Calu3 (cell line): ENCODE measurements at regions not wholly inside any gene's neighbourhood (a gene's known extent, or its start where the extent isn't known, plus 50 kb on each side); places are given as distances from the start of the nearest gene placed in this dataset.

Source experiments
- BruUV-seq: library from RNA; stranded (reverse); fragments of 400-500 nt; replicated peaks from 2 replicates; lab custom pipeline; 2021; lab: Mats Ljungman, UMichigan
- CTCF ChIA-PET: fragments of 300-600 bp; sonication (Branson Sonifier 250); formaldehyde crosslinking; loops from one replicate; lab custom pipeline; 2022; ENCODE audit warnings: antibody characterized with exemption; lab: Charles Lee
- DNase-seq: peaks from one replicate; pipeline ENCODE4 v3.0.0; 2022
- H3K27ac Mint-ChIP-seq: one replicate; pipeline ENCODE4 v1.8.0; 2022; ENCODE audit warnings: mixed read lengths; ENCODE audit not compliant: unreplicated experiment
- H3K27me3 Mint-ChIP-seq: one replicate; pipeline ENCODE4 v1.8.0; 2022; ENCODE audit warnings: mixed read lengths; ENCODE audit not compliant: unreplicated experiment
- H3K36me3 Mint-ChIP-seq: one replicate; pipeline ENCODE4 v1.8.0; 2022; ENCODE audit warnings: mild to moderate bottlenecking, moderate library complexity, mixed read lengths; ENCODE audit not compliant: insufficient read depth, unreplicated experiment
- H3K4me1 Mint-ChIP-seq: one replicate; pipeline ENCODE4 v1.8.0; 2022; ENCODE audit warnings: mild to moderate bottlenecking, low read depth, mixed read lengths; ENCODE audit not compliant: unreplicated experiment
- H3K4me3 Mint-ChIP-seq: one replicate; pipeline ENCODE4 v1.8.0; 2022; ENCODE audit warnings: mild to moderate bottlenecking, low read depth, moderate library complexity, mixed read lengths; ENCODE audit not compliant: unreplicated experiment
- H3K9me3 Mint-ChIP-seq: one replicate; pipeline ENCODE4 v1.8.0; 2022; ENCODE audit warnings: low read depth, mixed read lengths; ENCODE audit not compliant: unreplicated experiment
- intact Hi-C: fragments of 100-400 bp; cut with micrococcal nuclease; formaldehyde crosslinking; loops from one replicate; pipeline ENCODE4 v1.10.0; 2022; ENCODE audit not compliant: unreplicated experiment
- TF ChIP-seq, protein P1 (sequence below): fragments of 200-600 bp; IDR thresholded peaks from one replicate; pipeline ENCODE4 v1.8.0; 2022; ENCODE audit warnings: antibody characterized with exemption; ENCODE audit not compliant: unreplicated experiment

- Mint-ChIP-seq H3K9me3 (no peaks in the 10 kb centered on the region), H3K4me1 (no peaks in the 10 kb centered on the region), H3K36me3 (no peaks in the 10 kb centered on the region), H3K27ac (no peak overlapping the region), H3K4me3 (no peak overlapping the region), H3K27me3 (peaks cover 7% of the 10 kb centered on the region)
- no peak for DNase-seq
- intact Hi-C loops = no loop called here
- BruUV-seq = no TSS peak
- CTCF ChIA-PET = no interaction called here
- TF ChIP-seq, protein P1, sequence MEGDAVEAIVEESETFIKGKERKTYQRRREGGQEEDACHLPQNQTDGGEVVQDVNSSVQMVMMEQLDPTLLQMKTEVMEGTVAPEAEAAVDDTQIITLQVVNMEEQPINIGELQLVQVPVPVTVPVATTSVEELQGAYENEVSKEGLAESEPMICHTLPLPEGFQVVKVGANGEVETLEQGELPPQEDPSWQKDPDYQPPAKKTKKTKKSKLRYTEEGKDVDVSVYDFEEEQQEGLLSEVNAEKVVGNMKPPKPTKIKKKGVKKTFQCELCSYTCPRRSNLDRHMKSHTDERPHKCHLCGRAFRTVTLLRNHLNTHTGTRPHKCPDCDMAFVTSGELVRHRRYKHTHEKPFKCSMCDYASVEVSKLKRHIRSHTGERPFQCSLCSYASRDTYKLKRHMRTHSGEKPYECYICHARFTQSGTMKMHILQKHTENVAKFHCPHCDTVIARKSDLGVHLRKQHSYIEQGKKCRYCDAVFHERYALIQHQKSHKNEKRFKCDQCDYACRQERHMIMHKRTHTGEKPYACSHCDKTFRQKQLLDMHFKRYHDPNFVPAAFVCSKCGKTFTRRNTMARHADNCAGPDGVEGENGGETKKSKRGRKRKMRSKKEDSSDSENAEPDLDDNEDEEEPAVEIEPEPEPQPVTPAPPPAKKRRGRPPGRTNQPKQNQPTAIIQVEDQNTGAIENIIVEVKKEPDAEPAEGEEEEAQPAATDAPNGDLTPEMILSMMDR = no peak
Measured at GRCh38 chr9:100890321-100890720, 138.2 kb upstream of the PLPPR1 start.

DNA sequence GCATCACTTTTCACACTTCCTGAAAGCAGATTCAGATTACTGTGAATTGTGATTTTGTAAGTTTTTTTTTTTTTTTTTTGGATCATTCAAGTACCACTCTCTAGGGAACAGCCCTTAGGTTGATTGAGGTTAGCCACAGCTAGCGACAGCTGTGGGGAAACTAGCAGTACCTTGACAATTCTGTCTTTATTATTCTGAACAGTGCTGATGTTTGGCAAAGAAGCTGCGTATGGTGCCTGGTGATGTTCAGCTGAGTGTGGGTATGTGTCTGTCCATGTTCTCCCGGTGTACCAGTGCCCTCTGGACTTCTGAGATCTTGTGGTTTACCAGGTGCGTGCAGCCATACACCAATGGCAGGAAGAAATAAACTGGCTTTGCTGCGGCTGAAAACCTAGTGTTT is 117.3 kb upstream of the PLPPR1 start:
- TF ChIP-seq, protein P1 = no peak
- Mint-ChIP-seq H3K4me1 (no peaks in the 10 kb centered on the region), H3K27ac (no peak overlapping the region), H3K27me3 (peaks cover 37% of the 10 kb centered on the region), H3K9me3 (no peaks in the 10 kb centered on the region), H3K36me3 (no peaks in the 10 kb centered on the region), H3K4me3 (no peak overlapping the region)
- CTCF ChIA-PET = no interaction called here
- intact Hi-C loops = no loop called here
- no peak for DNase-seq
- no TSS peak for BruUV-seq

- intact Hi-C loops = no loop called here
- H3K4me1 Mint-ChIP-seq = no peaks in the 10 kb centered on the region
- H3K4me3 Mint-ChIP-seq = no peak overlapping the region
- BruUV-seq = no TSS peak
- H3K27me3 Mint-ChIP-seq = peaks cover 28% of the 10 kb centered on the region
- no peak overlapping the region for H3K27ac Mint-ChIP-seq
- CTCF ChIA-PET = no interaction called here
- DNase-seq = no peak
- no peaks in the 10 kb centered on the region for H3K36me3 Mint-ChIP-seq
- no peaks in the 10 kb centered on the region for H3K9me3 Mint-ChIP-seq
- TF ChIP-seq, protein P1 = no peak
Measured at GRCh38 chr9:100913257-100913656, 115.3 kb upstream of the PLPPR1 start.

DNA sequence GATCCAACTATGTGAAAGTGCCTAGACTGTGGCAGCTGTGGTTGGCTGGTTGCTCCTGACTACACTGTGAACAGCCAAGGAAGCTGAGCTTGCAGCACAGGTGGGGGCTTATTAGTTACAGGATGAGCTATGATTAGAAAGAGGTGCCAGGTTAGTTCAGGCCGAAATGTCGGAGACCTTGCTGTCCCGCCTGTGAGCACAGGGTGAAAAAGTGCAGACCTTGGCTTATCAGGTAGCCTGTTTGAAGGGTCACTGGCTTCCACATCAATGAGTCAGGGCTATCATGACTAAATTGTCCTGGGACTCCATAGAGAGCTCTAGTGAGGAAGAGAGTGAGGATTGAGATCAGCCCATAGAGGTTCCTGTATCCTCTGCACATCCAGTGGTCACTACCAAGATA is 114.3 kb upstream of the PLPPR1 start:
- no peak for DNase-seq
- CTCF ChIA-PET = no interaction called here
- H3K9me3 Mint-ChIP-seq = no peaks in the 10 kb centered on the region
- no peaks in the 10 kb centered on the region for H3K4me1 Mint-ChIP-seq
- no peak overlapping the region for H3K4me3 Mint-ChIP-seq
- no peaks in the 10 kb centered on the region for H3K36me3 Mint-ChIP-seq
- no TSS peak for BruUV-seq
- TF ChIP-seq, protein P1 = no peak
- H3K27me3 Mint-ChIP-seq = peaks cover 25% of the 10 kb centered on the region
- H3K27ac Mint-ChIP-seq = no peak overlapping the region
- intact Hi-C loops = no loop called here
